DOHH2 (cell line): ENCODE measurements at regions not wholly inside any gene's neighbourhood (a gene's known extent, or its start where the extent isn't known, plus 50 kb on each side); places are given as distances from the start of the nearest gene placed in this dataset.

Experiments
- EZH2phosphoT487 ChIP-seq: fragments of 200-600 bp; sonication (generic); IDR thresholded peaks from 2 replicates; pipeline ENCODE4 v1.6.1; 2017; ENCODE audit warnings: borderline replicate concordance, mild to moderate bottlenecking, antibody characterized with exemption, low read length, moderate library complexity, mixed read lengths
- TF ChIP-seq, protein P1 (sequence below): fragments of 200-600 bp; sonication (generic); IDR thresholded peaks from one replicate; pipeline ENCODE4 v1.5.1; 2014; ENCODE audit warnings: antibody characterized with exemption, mild to moderate bottlenecking, low read depth, low read length; ENCODE audit not compliant: poor library complexity, severe bottlenecking

DNA sequence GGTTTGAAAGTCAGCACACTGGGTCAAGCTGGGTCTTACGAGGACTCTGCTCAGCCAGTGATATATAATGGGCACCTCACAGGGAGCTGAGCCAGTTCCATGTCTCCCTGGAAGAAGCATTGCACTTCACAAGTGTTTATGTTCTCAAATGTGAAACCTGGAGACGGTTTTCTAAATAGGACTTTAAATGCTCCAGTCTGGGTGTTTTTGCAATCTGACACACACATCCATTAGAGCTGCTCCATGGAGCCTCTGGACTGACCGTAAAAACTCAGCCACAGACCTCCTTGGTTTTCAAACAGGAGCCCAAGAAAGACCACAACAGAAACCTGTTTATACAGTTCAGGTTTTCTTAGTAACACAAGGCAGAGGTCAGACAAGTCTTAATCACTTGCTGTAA, 201.3 kb upstream of the LRIG1 start:
- TF ChIP-seq, protein P1, sequence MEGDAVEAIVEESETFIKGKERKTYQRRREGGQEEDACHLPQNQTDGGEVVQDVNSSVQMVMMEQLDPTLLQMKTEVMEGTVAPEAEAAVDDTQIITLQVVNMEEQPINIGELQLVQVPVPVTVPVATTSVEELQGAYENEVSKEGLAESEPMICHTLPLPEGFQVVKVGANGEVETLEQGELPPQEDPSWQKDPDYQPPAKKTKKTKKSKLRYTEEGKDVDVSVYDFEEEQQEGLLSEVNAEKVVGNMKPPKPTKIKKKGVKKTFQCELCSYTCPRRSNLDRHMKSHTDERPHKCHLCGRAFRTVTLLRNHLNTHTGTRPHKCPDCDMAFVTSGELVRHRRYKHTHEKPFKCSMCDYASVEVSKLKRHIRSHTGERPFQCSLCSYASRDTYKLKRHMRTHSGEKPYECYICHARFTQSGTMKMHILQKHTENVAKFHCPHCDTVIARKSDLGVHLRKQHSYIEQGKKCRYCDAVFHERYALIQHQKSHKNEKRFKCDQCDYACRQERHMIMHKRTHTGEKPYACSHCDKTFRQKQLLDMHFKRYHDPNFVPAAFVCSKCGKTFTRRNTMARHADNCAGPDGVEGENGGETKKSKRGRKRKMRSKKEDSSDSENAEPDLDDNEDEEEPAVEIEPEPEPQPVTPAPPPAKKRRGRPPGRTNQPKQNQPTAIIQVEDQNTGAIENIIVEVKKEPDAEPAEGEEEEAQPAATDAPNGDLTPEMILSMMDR = no peak
- no peak for TF ChIP-seq EZH2phosphoT487
